Stomach (tissue), 8 donors: ENCODE measurements at regions not wholly inside any gene's neighbourhood (a gene's known extent, or its start where the extent isn't known, plus 50 kb on each side); places are given as distances from the start of the nearest gene placed in this dataset.
A peak's percentile ranks its signal among the peaks of the same experiment; 100 is the strongest.

ENCODE experiments used
- DNase-seq, 2 donors: peaks; one replicate each; pipeline versions ENCODE4 v3.0.0 to v3.0.0-alpha.2; 2013 to 2019
- H3K27ac ChIP-seq, 5 donors: fragments of 200-600 bp in 4 of 5; sonication (generic) in 4 of 5; one replicate each; pipeline ENCODE4 v1.5.1; 2013 to 2019; ENCODE audit warnings: mild to moderate bottlenecking in 1 of 5, moderate library complexity in 1 of 5
- H3K27me3 ChIP-seq, 3 donors: fragments of 200-600 bp; sonication (generic); one replicate each; pipeline ENCODE4 v1.5.1; 2017 to 2019; ENCODE audit warnings: mixed run types in 1 of 3
- H3K36me3 ChIP-seq, 4 donors: fragments of 200-600 bp; sonication (generic); 1 replicate in 3 of 4; 2 replicates in 1 of 4; pipeline ENCODE4 v1.5.1; 2016 to 2019
- H3K4me1 ChIP-seq, 4 donors: fragments of 200-600 bp; sonication (generic); one replicate each; pipeline ENCODE4 v1.5.1; 2016 to 2019
- H3K4me3 ChIP-seq, 4 donors: fragments of 200-600 bp; sonication (generic) in 3 of 4; one replicate each; pipeline ENCODE4 v1.5.1; 2016 to 2019; ENCODE audit warnings: mild to moderate bottlenecking in 1 of 4
- H3K9me3 ChIP-seq, 4 donors: fragments of 200-600 bp; sonication (generic); one replicate each; pipeline ENCODE4 v1.5.1; 2016 to 2019
- CTCF ChIP-seq, 7 experiments: fragments of 450-650 bp in 4 of 7; fragments of 200-600 bp in 3 of 7; sonication (generic) in 3 of 7; IDR thresholded peaks; one replicate each; pipeline ENCODE4 v1.5.1; 2016 to 2019; ENCODE audit warnings: antibody characterized with exemption in 7 of 7, control low read depth in 2 of 7, mild to moderate bottlenecking in 1 of 7
- EP300 ChIP-seq: sonication (generic); formaldehyde crosslinking; IDR thresholded peaks from one replicate; pipeline ENCODE4 v1.6.1; 2017; ENCODE audit warnings: antibody characterized with exemption
- POLR2A ChIP-seq, 4 donors: fragments of 450-650 bp; IDR thresholded peaks; one replicate each; pipeline ENCODE4 v1.6.1; 2016; ENCODE audit warnings: antibody characterized with exemption in 4 of 4, control low read depth in 2 of 4, mild to moderate bottlenecking in 1 of 4, moderate library complexity in 1 of 4
- POLR2AphosphoS5 ChIP-seq, 3 donors: sonication (generic); formaldehyde crosslinking; IDR thresholded peaks; one replicate each; pipeline ENCODE4 v1.6.1; 2016; ENCODE audit warnings: antibody characterized with exemption in 3 of 3
- whole genome bisulfite sequencing, 5 donors: extraction: QIAGEN DNeasy Blood & Tissue Kit in 3 of 5; methylation state at CpG; one replicate each; pipeline versions ENCODE4 v1.1.5 to v1.1.7; 2013 to 2018; 5-methylcytosine and 5-hydroxymethylcytosine counted together
- intact Hi-C: fragments of 100-400 bp; cut with DNase I; formaldehyde crosslinking; loops from one replicate; pipeline ENCODE4 v1.15.1; 2023; ENCODE audit warnings: low total_unique reads
- donor health status: healthy with polysubstance abuse.
- donor health status: Bipolar disorder and iron deficiency.
- donor health status: healthy.

DNA sequence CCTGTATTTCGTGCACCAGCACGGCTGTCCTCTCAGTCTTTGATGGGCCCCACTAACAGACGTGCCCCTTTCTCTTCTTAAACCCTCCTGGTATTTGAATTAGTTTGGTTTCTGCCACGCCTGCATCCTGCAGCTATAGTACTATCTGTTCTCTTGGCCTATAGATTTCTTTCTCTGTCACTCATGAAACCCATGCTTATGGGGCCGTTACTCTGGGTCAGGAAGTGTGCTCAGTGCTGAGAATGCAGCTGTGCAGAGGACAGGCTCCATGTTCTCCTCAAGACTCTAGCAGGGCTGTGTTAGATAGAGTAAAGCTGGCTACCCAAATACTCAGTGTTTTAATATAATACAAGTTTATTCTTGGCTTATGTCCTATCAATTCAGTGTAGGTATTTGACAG lies 180.0 kb downstream of the INSIG2 start:
- no peak for TF ChIP-seq CTCF (IDR thresholded peaks at IDR 0.05)
- no peak for TF ChIP-seq EP300
- no peak for TF ChIP-seq POLR2A (IDR thresholded peaks at IDR 0.05)
- no peak for TF ChIP-seq POLR2AphosphoS5 (IDR thresholded peaks at IDR 0.05)
- Histone ChIP-seq H3K4me1 (no peaks in the 10 kb centered on the region), H3K4me3 (no peak overlapping the region), H3K9me3 (no peaks in the 10 kb centered on the region), H3K36me3 (no peaks in the 10 kb centered on the region), H3K27me3 (peaks cover 0 to 12% (median 3%) of the 10 kb centered on the region in 3 donors), H3K27ac (no peak overlapping the region)
- 40 to 52% (median 46%) methylated on average over 5 of the region's 5 CpGs for WGBS, 5 donors
- intact Hi-C loops = no loop called here
- no peak for DNase-seq

DNA sequence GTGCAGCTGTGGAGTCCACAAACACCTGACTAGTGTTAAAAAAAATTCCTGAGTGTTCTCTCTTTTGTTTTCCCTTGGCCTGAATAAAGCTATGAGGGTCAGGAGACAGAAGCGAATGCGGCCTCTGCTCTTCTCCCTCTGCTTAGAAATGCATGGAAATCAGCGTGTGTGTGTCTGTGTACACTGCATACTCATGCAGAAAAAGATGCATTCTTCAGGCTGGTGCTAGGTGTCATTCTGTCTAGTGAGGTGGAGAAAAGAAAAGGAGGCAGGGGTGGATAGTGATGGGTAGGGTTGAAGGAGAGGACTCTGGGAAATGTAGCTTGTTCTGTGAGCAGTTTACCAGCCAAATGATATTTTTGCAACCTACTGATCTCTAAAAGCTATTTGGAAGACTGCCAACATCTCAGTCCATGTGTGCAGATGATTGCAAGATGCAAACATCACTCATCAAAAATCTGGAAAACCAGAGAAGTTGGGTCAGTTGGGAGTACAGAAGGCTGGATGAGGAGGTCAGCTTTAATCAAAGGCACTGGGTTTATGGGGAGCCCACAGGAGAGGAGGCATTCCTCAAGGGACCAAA lies 177.7 kb downstream of the INSIG2 start:
- H3K4me1 ChIP-seq = no peaks in the 10 kb centered on the region
- TF ChIP-seq POLR2A (IDR thresholded peaks at IDR 0.05) (no peak), EP300 (no peak), CTCF (IDR thresholded peaks at IDR 0.05) (no peak), POLR2AphosphoS5 (IDR thresholded peaks at IDR 0.05) (no peak)

DNA sequence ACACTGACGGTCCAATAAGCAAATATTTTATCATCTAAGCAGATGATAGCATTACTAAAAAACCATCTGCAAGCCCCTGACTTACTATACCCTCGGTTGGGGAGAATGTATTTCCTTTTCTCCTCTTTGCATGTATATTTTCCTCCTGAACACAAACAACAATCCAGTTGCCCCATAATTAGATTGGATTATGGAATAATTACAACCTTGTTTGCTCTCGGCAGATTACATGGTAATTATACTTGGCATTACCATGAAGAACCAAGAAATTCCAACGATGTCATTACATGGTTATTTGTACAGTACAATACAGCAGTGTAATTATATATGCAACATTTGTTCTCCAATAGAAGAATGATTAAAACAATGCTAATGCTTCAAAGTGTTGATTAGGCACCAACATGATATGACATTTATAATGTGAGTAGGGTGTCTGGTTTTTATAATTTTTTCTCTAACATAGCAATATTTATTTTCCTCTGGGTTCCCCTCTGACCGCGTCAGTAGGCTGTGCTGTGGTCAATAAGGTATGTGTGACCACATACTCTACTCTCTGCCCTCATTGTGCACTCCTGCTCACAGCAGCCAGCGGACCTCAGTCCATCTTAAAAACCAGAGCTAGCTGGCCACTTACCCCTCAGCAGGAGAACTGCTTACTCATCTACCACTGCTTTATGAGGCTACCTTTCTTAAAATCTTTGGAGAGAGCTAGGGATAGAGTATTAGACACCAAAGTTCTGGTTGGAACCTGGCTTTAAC lies 176.1 kb downstream of the INSIG2 start:
- Histone ChIP-seq H3K4me3 (no peak overlapping the region), H3K27ac (no peak overlapping the region), H3K36me3 (no peaks in the 10 kb centered on the region), H3K27me3 (peaks cover 0 to 3% (median 0%) of the 10 kb centered on the region in 3 donors), H3K4me1 (no peaks in the 10 kb centered on the region), H3K9me3 (no peaks in the 10 kb centered on the region)
- no peak for DNase-seq
- 76 to 85% (median 81%) methylated on average over 7 of the region's 7 CpGs for WGBS, 5 donors
- TF ChIP-seq CTCF (IDR thresholded peaks at IDR 0.05) (no peak), POLR2A (IDR thresholded peaks at IDR 0.05) (no peak), POLR2AphosphoS5 (IDR thresholded peaks at IDR 0.05) (no peak), EP300 (no peak)
- intact Hi-C loops = no loop called here

More for the DNA sequence above, 177.7 kb downstream of the INSIG2 start:
- H3K36me3 ChIP-seq = no peaks in the 10 kb centered on the region
- H3K27me3 ChIP-seq = peaks cover 0 to 7% (median 0%) of the 10 kb centered on the region in 3 donors
- DNase-seq = peak in 1 of 2 donors; percentile 17
- no peaks in the 10 kb centered on the region for H3K9me3 ChIP-seq
- no peak overlapping the region for H3K27ac ChIP-seq
- WGBS, 5 donors = 80 to 88% (median 87%) methylated on average over 3 of the region's 3 CpGs
- intact Hi-C loops = no loop called here
- H3K4me3 ChIP-seq = no peak overlapping the region

- intact Hi-C loops = no loop called here
- H3K9me3 ChIP-seq = peaks cover 0 to 3% (median 0%) of the 10 kb centered on the region in 4 donors
- DNase-seq = no peak
- TF ChIP-seq POLR2A (IDR thresholded peaks at IDR 0.05) (no peak), EP300 (no peak), POLR2AphosphoS5 (IDR thresholded peaks at IDR 0.05) (no peak)
- H3K36me3 ChIP-seq = no peaks in the 10 kb centered on the region
- no peak overlapping the region for H3K27ac ChIP-seq
- peaks cover 0 to 16% (median 0%) of the 10 kb centered on the region in 3 donors for H3K27me3 ChIP-seq
- H3K4me1 ChIP-seq = no peaks in the 10 kb centered on the region
- H3K4me3 ChIP-seq = no peak overlapping the region
- 63 to 87% (median 84%) methylated on average over 2 of the region's 2 CpGs for WGBS, 5 donors
These were observed 169.4 kb downstream of the INSIG2 start for GRCh38 chr2:118257696-118258095.
